HG03175 (cell line): ENCODE measurements at regions not wholly inside any gene's neighbourhood (a gene's known extent, or its start where the extent isn't known, plus 50 kb on each side); places are given as distances from the start of the nearest gene placed in this dataset.
"Not testable (repeated sequence)": the region's sequence is repeated elsewhere in the genome, so short reads cannot be mapped to it uniquely, and the experiment has no call there.

ENCODE experiments used
- ATAC-seq: cut with Tn5 transposase; IDR thresholded peaks from one replicate; pipeline ENCODE4 v1.9.1; 2021; ENCODE audit warnings: mild to moderate bottlenecking, moderate library complexity; ENCODE audit not compliant: unreplicated experiment

DNA sequence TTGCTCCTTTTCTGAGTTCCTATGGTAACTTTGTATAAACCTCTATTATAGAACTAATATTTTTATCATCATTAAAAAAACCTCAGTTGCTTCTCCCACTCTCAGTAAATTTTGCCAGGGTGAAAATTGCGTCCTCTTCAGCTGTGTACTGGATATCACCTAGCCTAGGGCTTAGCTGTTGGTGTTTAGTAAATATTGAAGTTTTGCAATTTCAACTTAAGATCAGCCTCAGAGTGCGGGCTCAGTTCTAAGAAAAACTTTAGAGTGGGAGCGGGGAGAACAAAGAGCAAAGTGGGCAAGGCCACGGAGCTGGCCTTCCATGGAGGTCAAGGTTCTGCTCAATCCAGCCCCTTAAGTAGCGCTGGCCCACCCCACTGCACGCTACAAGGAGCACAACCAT lies 488.3 kb upstream of the SPRED2 start:
- ATAC-seq: no peak

DNA sequence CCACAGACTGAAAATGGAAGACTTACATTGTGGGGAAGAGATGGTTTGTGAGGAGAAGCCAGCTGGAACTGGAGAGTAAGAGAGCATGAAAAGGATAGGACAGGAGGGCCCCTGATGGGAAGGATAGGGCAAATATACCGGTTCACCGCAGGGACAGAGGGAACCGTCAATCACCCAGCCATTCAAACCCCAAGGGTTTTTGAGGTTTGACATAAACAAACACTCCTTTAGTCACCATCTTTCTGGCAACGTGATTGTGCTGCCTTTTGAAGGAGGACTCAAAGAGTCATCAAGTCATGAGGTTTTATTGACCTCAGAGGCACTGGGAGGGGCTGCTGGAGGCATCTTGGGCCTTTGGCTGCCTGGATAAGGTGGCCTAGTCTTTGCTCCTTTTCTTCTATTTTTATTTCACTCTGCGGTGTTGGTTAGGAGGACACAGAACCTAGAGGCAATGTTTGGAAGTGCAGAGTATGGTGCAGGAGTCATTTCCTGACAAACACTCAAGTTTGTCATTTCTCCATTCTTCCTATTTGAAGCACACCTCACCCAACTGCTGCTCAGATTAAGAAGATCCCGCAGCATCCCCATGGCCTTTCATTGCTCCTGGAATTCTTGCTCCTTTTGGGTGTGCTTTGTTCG lies 487.3 kb upstream of the SPRED2 start:
- no peak for ATAC-seq

DNA sequence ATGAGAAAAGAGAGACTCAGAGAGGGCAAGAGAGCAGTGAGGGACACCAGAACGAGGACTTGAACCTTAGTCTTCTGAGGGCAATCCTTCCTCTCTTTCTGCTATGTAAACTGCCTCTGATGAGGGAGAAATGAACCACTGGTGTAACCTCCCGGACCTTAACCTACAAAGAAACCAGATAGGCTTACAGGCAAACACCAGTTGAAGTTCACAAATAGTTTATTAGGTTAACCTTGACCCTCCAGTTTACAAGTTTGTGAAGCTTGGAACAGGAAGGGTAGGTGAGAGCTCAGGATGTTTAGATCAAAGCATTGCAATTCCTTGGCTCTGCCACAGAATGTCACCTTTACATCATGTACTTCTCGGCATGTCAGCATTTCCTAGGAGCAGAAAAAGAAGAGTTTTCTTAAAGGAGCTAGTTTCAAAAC lies 486.4 kb upstream of the SPRED2 start:
- no peak for ATAC-seq

DNA sequence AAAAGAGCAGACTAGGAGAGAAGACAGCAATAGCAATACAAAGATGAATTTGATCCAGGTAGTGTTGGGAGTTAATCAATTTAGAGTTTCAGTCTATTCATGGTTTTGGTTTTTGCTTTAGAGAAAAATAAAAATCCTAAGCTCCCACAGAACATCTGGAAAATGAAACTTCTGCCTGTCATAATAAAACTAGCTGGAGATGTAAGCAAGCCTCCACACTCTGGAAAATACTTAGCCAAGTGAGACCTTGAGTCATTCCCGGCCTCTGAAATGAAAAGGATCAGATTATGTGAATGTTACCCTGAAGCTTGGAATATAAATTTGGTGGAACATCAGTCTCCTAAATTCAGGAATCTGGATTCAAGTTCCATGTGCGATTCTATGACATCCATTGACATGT lies 485.6 kb upstream of the SPRED2 start:
- ATAC-seq: no peak

DNA sequence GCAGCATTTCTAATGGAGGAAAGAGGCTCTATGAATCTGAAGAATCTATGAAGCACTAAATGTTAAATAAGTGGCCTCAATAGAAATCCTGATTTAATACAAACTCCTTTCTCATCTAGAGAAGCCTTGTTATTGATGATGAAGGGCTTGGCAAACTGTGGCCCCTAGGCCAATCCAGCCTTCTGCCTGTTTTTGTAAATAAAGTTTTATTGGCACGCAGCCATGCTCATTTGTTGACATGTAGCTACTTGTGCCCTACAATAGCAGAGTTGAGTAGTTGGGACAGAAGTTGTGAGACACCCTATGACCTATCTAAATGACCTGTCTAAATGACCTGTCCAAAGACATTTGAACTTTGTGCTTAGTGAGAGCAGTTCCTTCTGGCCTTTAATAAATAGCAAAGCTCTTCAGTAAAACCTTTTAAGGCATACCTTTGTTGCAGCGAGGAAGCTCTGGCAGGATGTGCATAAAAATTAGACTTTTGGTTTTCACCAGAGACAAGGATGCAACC lies 484.4 kb upstream of the SPRED2 start:
- ATAC-seq: no peak

DNA sequence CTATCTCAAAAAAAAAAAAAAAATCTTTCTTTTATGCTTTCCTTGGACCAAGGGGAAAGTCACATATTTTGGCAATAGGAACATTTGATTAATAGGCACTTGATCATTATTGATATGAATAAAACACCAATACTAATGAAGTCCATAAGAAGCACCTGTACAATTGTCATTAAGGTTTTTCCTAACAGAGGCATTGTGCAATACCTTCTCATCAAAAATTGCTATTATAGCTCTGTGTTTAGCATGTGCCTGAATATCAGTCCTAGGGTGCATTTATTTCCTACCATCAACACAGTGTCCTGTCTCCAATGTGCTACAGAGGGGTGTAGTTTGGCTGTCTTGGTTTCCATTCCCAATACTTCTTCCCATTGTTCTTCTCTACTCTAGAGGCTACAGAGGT lies 483.8 kb upstream of the SPRED2 start:
- ATAC-seq: no peak

DNA sequence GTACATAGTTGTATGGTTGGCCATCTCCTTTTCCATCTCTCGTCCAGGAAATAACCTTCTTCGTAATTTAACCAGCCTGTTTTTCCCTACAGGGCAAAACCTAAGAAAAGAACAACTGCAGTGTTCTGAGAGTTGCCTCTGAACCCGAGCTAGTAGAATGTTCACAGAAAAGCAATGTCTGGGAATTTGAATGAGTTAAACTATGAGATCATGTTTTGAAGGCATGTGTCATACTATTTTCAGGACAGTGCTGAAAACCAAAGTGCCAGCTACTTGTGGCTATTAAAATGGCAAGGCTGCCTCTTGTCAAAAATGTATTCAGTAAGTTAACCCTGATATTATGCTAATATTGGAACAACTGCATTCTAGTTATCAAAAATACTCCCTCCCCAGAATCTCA lies 482.9 kb upstream of the SPRED2 start:
- ATAC-seq: no peak

DNA sequence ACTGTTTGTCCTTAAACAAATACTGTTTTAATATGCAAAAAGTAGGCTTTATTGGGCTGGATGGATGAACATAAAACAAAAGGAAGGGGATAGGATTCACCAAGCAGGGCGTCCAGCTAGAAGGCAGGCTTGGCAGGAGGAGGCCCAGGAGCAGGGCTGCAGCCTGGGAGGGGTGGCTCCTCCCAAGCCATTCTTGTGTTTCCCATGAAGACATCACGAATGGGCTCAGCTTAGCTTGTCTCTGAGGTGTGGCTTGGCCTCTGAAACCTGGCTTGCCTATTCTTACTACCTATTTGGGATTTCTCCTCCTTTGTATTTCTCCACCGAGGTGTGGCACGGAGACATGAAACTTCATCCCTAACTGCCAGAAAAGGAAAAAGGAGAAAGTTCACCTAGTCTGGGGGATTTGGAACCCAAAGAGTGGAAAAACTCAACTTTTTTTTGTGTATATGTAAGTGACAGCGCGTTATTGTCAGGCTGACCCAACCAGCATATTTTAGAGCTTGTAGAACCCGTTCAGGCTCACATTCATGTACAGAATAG lies 481.9 kb upstream of the SPRED2 start:
- no peak for ATAC-seq

DNA sequence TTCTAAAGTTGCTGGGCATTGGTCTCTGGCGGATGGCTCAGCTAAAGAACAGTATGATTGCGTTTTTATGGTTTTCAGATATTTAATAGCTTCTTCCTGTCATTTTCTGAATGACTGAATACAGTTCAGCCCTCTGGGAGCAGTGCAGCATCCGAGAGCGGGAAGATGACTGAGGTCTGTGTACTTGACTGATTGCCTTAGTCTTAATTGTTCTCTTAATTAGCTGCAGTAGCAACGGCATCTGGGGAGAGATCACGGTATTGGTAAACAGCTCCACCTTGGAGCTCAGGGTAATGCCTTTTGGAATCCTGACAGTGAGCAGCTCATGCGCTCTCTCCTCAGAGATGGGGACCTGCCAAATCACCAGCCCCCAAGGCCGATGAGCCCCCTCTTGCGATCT lies 481.4 kb upstream of the SPRED2 start:
- ATAC-seq: no peak

DNA sequence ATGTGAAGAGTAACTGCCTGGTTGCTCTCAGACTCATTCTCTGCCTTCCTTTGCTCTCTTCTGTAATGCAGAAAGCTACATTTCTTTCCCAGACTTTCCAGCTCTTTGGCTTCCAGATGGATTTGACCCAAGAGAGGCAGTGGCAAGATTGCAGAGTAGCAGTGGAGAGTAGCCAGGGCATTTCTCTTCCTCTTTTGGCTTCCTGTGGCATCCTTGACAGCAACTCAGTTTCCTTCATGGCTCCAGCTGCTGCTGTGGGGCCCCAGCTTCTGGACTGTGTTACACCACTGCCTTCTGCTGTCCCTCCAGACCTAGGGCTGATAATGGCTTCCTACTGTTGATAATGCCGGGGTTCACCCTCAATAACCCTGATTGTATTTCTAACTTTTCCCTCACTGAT lies 469.4 kb upstream of the SPRED2 start:
- ATAC-seq: no peak

DNA sequence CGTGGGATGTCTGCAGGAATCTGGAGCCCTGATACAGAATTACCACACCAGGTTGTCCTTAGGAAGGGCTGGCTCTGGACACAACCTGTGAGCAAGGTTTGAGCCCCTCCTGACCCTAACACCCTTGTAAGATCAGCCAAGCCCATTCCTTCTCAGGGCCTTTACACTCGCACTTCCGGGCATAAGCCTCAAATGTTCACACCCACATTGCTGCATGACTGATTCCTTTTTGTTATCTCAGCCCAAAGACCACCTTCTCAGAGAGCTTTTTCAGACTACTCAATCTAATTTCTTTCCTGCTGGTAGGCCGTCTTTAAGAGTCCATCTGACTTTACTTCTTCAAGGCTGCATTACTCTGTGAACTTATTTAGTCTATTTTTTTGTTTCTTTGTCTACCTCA lies 464.0 kb upstream of the SPRED2 start:
- no peak for ATAC-seq

DNA sequence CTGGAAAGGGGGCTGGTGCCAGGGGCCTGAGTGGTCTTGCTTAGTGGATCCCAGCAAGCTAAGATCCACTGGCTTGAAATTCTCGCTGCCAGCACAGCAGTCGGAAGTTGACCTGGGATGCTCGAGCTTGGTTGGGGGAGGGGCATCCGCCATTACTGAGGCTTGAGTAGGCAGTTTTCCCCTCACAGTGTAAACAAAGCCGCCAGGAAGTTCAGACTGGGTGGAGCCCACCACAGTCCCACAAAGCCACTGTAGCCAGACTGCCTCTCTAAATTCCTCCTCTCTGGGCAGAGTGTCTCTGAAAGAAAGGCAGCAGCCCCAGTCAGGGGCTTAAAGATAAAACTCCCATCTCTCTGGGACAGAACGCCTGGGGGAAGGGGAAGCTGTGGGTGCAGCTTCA lies 457.7 kb upstream of the SPRED2 start:
- ATAC-seq: not testable (repeated sequence)

DNA sequence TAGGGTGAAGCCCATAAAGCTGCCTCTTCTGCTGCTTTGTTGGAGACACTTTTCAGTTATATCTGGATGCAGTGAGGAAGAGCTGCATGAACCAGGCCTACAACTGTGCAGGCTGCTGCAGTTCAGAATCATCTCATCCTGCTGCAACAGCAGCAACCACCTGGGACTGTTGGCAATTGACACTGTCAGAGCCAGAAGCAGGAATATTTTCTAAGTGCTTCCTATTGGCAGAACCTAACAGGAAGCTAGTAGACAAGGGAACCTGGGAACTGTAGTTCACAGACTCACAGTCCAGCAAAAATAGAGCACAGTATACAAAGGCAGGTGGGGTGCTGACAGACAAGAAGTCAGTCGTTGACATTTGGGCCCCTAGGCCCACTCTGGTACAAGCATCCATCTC lies 452.9 kb upstream of the SPRED2 start:
- no peak for ATAC-seq

DNA sequence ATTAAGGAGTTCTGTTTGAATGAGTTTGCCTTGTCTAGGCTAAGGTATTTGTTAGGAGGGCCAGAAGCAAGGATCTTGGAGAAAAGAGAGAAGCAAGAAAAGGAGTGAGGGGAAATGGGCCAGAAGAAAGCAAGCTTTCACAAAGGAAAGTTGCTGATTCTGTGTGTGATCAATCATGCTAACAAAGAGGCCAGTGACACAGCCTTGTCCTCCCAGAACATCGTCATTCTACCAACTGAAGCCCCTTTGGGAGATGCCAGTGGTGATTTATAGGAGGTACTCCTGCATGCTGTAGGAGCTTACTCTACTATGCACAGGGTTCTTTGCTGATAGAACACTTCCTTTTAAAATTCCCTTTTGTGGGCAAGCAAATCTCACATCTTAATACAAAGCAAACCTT lies 449.2 kb upstream of the SPRED2 start:
- ATAC-seq: no peak

DNA sequence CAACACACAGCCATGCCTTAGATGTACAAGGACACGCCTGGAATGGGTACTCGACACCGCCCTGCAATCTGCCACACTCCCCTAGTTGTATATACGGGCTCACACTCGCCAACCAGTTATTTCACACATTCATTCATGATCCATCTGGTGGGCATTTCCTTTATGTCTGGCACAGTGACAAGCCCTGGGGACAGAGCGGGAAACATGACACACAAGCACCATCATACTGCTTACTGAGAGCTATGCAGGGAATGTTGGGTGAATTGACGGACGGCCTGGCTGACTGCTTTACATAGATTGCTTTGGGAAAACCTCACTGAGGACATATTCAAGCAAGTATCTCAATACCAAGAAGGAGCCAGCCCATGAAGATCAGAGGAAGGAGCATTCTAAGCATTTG lies 448.0 kb upstream of the SPRED2 start:
- ATAC-seq: no peak

DNA sequence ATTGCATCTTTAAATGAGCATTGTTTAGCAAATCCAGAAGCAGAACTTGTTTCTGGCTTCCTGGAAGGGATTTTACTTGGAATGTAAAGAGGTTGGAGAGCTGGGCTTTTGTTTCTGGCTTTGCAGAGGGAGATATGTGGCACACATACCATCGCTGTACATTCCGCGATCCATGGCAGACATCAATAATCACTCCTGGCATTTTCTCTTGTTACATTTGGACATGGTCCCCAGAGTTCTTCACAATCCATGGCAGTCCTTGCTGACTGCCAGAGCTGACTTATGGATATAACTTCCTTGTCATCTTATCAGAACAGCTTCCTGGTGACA lies 445.6 kb upstream of the SPRED2 start:
- no peak for ATAC-seq

DNA sequence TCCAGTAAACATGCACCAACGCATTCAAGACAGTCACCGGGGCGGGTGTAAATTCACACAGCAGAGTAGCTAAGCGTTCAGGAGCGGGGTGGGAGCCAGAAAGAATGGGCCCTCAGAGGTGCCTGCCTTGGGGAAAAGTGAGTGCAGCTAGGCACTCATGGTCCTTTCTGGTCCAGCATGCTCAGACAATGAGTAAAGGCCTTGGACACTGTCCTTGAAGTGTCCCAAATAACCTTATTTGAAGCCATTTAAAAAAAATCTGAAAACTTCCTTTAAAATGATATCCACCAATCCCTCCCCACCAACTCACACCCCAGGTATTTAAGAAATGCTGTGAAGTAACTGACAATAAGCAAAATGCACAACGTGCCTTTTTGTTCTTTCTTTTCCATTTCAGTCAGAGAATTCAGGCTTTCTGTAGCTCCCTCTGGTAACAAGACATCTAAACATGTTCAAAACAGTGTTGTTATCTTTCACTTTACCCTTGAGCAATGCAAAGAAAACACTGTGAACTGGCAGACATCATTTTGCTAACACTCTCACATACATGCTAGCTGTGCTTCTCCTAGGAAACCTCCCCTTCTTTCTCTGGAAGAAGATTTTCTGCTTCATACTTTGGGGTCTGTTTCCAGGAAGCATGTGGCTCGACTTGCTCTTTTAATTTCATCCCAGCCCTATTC lies 445.1 kb upstream of the SPRED2 start:
- no peak for ATAC-seq

DNA sequence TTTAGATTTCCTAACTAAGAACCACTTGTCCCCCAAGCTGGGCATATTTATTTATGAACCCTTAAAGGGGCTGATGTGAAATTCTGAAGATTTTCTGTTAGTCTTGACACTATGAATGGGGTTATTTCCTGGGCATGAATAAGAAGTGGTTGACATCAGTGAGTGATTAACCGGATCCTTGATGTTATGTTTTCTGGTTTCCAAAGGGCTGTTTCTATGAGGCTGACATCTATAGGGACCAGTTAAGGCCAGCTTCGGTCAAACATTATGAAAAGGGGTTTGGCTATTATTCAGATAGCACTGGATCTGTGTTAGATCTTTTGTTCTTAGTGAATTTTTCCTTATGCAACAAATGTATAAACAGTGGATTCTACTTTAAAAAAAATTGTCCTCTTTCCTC lies 443.7 kb upstream of the SPRED2 start:
- ATAC-seq: no peak

DNA sequence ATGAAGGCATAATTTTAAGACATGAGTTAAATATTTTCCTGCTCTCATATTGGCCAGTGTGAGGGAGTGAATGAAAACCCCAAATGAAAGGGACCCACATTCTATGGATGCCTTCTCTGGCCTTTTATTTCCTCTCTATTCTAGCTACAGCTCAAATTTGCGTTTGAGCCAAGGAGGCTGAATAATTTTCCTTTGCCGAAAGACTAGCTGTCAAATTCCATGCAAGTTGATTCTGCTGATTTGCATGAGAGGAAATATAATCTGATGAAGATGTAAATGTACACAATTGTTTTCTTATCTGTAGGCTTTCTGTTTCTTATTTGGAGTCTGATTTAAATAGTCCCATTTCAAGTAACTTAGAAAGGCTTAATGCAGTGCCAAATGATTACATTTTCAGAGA lies 438.4 kb upstream of the SPRED2 start:
- no peak for ATAC-seq

DNA sequence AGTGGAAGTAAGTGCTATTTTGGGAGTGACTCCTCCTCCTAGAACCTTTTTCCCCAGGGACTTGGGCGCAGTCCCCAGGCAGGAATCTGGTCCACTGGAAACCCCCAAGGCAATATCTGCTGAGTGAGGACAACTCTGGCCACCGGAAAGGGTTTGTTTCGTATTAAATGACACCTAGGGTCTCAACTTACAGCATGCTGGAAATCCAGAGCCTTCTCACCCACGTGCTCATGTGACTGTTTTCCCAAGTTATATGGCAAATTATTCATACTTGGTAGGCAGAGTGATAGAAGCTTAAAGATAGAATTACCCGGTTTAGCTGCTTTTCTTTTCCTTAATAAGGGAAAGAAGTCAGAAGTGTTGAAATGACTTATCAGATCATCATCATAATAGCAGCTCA lies 436.9 kb upstream of the SPRED2 start:
- ATAC-seq: no peak

DNA sequence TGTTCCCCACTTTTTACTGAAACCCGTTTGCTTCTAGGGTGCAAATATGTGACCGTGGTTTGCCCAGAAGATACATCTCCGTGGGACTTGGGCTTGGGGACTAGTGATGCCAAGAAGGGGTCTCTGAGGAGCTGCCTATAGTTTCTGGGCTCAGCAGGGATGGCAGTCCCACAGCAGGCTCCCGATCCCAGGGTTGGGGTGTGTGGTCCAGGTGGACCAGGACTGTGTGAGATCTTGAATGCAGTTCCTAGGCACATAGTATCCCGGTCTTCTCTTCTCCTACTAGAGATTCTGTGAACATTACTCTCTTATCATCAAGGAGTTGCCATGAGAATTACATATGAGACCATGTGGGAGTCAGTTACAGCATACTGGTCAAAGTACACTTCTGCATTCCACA lies 435.8 kb upstream of the SPRED2 start:
- no peak for ATAC-seq

DNA sequence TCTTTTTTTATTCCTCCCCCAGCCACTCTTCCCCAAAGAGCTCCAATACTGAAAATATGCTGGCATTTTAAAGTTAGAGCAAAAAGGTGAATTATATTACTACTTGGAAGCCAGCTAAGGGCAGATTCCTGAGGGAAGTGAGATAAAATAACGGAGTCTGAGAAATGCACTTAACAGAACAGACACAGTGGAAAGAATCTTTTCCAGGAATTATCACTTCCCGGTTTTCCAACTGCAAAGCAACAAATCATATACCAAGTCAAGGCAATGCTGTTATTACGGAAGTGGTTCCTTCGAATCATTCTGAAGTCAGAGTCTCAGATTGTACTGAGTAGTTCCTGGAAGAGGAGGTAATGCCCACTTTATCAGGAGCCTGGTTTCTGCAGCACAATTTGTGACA lies 435.0 kb upstream of the SPRED2 start:
- ATAC-seq: no peak

DNA sequence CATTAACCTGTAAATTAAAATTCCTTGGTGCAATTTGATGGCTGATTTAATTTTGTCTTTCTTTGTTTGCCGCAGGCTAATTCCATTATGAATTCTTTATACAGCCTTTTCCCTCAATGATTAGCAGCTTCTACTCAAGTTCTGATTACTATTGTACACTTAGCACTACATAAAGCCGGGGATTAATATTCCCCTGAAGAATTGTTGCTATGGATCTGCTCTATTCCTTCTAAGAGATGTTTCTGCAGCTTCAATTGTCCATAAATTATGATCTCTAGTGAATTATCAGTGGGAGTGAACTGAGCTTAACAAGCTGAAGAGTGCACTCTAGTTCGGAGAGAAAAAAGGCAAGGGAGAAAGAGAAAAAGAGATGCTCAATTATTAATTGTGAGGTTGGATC lies 433.7 kb upstream of the SPRED2 start:
- ATAC-seq: no peak
